Spleen (tissue), 11 donors: ENCODE measurements at regions not wholly inside any gene's neighbourhood (a gene's known extent, or its start where the extent isn't known, plus 50 kb on each side); places are given as distances from the start of the nearest gene placed in this dataset.
"Not testable (repeated sequence)": the region's sequence is repeated elsewhere in the genome, so short reads cannot be mapped to it uniquely, and the experiment has no call there.

Experiments
- DNase-seq: peaks from one replicate; pipeline ENCODE4 v3.0.0-alpha.2; 2020
- H3K27ac ChIP-seq, 8 donors: fragments of 200-600 bp; sonication (generic) in 7 of 8; 1 replicate in 4 of 8; 2 replicates in 4 of 8; pipeline versions ENCODE4 v1.5.0 to v1.8.0; 2016 to 2021; ENCODE audit warnings: inconsistent platforms in 4 of 8, mild to moderate bottlenecking in 4 of 8, moderate library complexity in 1 of 8
- H3K27me3 ChIP-seq, 7 donors: fragments of 200-600 bp; sonication (generic) in 6 of 7; replicated peaks in 1 of 7; 1 replicate in 4 of 7; 2 replicates in 3 of 7; pipeline versions ENCODE4 v1.5.0 to v1.8.0; 2016 to 2021; ENCODE audit warnings: inconsistent platforms in 3 of 7, mild to moderate bottlenecking in 1 of 7
- H3K36me3 ChIP-seq, 6 donors: fragments of 200-600 bp; sonication (generic) in 5 of 6; 1 replicate in 4 of 6; 2 replicates in 2 of 6; pipeline versions ENCODE4 v1.5.0 to v1.8.0; 2016 to 2021; ENCODE audit warnings: inconsistent platforms in 2 of 6
- H3K4me1 ChIP-seq, 6 donors: fragments of 200-600 bp; sonication (generic) in 5 of 6; 1 replicate in 3 of 6; 2 replicates in 3 of 6; pipeline versions ENCODE4 v1.5.0 to v1.8.0; 2016 to 2021; ENCODE audit warnings: inconsistent platforms in 3 of 6
- H3K4me3 ChIP-seq, 8 donors: fragments of 200-600 bp; sonication (generic) in 7 of 8; 1 replicate in 4 of 8; 2 replicates in 4 of 8; pipeline versions ENCODE4 v1.5.0 to v1.8.0; 2016 to 2021; ENCODE audit warnings: inconsistent platforms in 4 of 8, mild to moderate bottlenecking in 4 of 8, moderate library complexity in 2 of 8
- H3K9me3 ChIP-seq, 8 donors: fragments of 200-600 bp; sonication (generic) in 7 of 8; 1 replicate in 4 of 8; 2 replicates in 4 of 8; pipeline versions ENCODE4 v1.5.0 to v1.8.0; 2016 to 2021; ENCODE audit warnings: inconsistent platforms in 4 of 8
- POLR2A ChIP-seq, 3 donors: fragments of 450-650 bp; IDR thresholded peaks; one replicate each; pipeline ENCODE4 v1.5.1; 2017; ENCODE audit warnings: antibody characterized with exemption in 3 of 3, mild to moderate bottlenecking in 1 of 3
- POLR2AphosphoS5 ChIP-seq, 3 donors: sonication (generic); formaldehyde crosslinking; IDR thresholded peaks; one replicate each; pipeline ENCODE4 v1.5.1; 2017; ENCODE audit warnings: antibody characterized with exemption in 3 of 3
- WGBS, 5 donors: extraction: QIAGEN DNeasy Blood & Tissue Kit in 3 of 5; methylation state at CpG; one replicate each; pipeline versions ENCODE4 v1.1.5 to v1.1.7; 2013 to 2018; 5-methylcytosine and 5-hydroxymethylcytosine counted together
- intact Hi-C: fragments of 100-400 bp; cut with DNase I; formaldehyde crosslinking; loops from one replicate; pipeline ENCODE4 v1.15.0; 2023; ENCODE audit warnings: low total_unique reads
- TF ChIP-seq, protein P1 (sequence below), 11 experiments: fragments of 200-600 bp in 7 of 11; fragments of 450-650 bp in 4 of 11; sonication (generic) in 4 of 11; IDR thresholded peaks in 8 of 11; conservative IDR thresholded peaks in 3 of 11; 1 replicate in 7 of 11; 2 replicates in 4 of 11; pipeline versions ENCODE4 v1.4.0 to v1.8.0; 2016 to 2021; ENCODE audit warnings: antibody characterized with exemption in 11 of 11, inconsistent platforms in 4 of 11, mild to moderate bottlenecking in 1 of 11
- donor health status: healthy with polysubstance abuse.
- donor health status: DM: no; HTN: no; CAD: no; lungs with moderate emphysema.
- donor health status: DM: no; HTN: no; CAD: no.
- donor health status: Bipolar disorder and iron deficiency.
- donor health status: healthy.
- donor health status: DM: no; HTN: no; CAD: no.
- donor health status: DM: yes; HTN: yes; CAD: no.

DNA sequence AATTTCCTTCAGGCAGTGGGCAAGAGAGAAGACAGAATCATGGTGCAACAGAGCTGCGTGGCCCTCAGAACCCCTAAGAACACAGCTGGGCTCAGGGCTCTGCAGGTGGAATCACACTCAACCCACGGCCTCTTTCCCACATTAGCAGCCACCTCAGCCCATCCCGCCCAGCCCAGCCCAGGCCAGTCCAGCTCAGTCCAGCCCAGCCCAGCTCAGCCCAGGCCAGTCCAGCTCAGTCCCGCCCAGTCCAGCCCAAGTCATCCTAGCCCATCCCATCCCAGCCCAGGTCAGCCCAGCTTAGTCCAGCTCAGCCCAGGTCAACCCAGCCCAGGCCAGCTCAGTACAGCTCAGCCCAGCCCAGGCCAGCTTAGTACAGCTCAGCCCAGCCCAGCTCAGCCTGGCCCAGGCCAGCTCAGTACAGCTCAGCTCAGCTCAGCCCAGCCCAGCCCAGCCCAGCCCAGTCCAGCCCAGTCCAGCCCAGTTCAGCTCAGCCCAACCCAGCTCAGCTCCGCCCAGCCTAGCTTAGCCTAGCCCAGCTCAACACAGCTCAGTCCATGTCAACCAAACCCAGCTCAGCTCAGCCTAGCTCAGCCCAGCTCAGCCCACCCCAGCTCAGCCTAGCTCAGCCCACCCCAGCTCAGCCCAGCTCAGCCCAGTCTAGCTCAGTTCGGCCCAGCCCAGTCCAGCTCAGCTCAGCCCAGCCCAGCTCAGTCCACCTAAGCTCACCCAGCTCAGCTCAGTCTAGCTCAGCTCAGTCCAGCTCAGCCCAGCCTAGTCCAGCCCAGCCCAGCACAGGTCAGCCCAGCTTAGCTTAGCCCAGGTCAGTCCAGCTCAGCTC is 183.1 kb downstream of the TMEM121 start:
- TF ChIP-seq POLR2AphosphoS5 (IDR thresholded peaks at IDR 0.05) = no peak
- no peak for TF ChIP-seq POLR2A (IDR thresholded peaks at IDR 0.05)
- TF ChIP-seq, protein P1, sequence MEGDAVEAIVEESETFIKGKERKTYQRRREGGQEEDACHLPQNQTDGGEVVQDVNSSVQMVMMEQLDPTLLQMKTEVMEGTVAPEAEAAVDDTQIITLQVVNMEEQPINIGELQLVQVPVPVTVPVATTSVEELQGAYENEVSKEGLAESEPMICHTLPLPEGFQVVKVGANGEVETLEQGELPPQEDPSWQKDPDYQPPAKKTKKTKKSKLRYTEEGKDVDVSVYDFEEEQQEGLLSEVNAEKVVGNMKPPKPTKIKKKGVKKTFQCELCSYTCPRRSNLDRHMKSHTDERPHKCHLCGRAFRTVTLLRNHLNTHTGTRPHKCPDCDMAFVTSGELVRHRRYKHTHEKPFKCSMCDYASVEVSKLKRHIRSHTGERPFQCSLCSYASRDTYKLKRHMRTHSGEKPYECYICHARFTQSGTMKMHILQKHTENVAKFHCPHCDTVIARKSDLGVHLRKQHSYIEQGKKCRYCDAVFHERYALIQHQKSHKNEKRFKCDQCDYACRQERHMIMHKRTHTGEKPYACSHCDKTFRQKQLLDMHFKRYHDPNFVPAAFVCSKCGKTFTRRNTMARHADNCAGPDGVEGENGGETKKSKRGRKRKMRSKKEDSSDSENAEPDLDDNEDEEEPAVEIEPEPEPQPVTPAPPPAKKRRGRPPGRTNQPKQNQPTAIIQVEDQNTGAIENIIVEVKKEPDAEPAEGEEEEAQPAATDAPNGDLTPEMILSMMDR (IDR thresholded peaks at IDR 0.05 in 8 of 11, conservative IDR thresholded peaks at IDR 0.05 in 3 of 11) = no peak
- intact Hi-C loops = no loop called here
- Histone ChIP-seq H3K36me3 (no peaks in the 10 kb centered on the region), H3K9me3 (no peaks in the 10 kb centered on the region), H3K4me1 (peaks cover 0 to 10% (median 0%) of the 10 kb centered on the region in 6 donors), H3K27me3 (no peaks in the 10 kb centered on the region), H3K27ac (peak overlapping the region in 3 of 8 donors; percentile 33 to 90 (median 42)), H3K4me3 (peak overlapping the region in 2 of 8 donors; percentile 15 to 52)
- 71 to 84% (median 78%) methylated on average over 1 to 6 of the region's 6 CpGs for WGBS, 5 donors
- DNase-seq = peak; percentile 76

DNA sequence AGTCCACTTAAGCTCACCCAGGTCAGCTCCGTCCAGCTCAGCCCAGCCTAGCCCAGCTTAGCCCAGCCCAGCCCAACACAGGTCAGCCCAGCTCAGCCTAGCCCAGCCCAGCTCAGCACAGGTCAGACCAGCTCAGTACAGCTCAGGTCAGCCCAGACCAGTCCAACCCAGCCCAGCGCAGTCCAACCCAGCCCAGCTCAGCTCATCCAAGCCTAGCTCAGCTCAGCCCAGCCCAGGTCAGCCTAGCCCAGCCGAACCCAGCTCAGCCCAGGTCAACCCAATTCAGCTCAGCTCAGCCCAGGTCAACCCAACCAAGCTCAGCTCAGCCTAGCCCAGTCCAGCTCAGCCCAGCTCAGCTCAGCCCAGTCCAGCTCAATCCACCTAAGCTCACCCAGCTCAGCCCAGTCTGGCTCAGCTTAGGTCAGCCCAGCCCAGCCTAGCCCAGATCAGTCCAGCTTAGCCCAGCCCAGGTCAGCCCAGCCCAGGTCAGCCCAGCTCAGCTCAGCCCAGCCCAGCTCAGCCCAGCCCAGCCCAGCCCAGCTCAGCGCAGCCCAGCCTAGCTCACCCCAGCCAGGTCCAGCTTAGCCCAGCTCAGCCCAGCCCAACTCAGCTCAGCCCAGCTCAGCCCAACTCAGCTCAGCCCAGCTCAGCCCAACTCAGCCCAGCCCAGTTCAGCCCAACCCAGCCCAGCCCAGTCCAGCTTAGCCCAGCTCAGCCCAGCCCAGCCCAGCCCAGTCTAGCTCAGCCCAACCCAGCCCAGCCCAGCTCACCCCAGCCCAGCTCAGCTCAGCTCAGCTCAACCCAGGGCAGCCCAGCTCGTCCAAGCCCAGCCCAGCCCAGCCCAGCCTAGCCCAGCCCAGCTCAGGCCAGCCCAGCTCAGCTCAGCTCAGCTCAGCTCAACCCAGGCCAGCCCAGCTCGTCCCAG is 184.0 kb downstream of the TMEM121 start:
- TF ChIP-seq POLR2AphosphoS5 (IDR thresholded peaks at IDR 0.05) (no peak), POLR2A (IDR thresholded peaks at IDR 0.05) (no peak)
- Histone ChIP-seq H3K36me3 (no peaks in the 10 kb centered on the region), H3K4me3 (peak overlapping the region in 2 of 8 donors; percentile 15 to 52), H3K4me1 (peaks cover 0 to 10% (median 0%) of the 10 kb centered on the region in 6 donors), H3K9me3 (no peaks in the 10 kb centered on the region), H3K27ac (peak overlapping the region in 3 of 8 donors; percentile 33 to 90 (median 42)), H3K27me3 (no peaks in the 10 kb centered on the region)
- intact Hi-C loops = no loop called here
- DNase-seq = no peak
- WGBS, 5 donors = 78 to 100% (median 80%) methylated on average over 2 to 6 of the region's 6 CpGs

DNA sequence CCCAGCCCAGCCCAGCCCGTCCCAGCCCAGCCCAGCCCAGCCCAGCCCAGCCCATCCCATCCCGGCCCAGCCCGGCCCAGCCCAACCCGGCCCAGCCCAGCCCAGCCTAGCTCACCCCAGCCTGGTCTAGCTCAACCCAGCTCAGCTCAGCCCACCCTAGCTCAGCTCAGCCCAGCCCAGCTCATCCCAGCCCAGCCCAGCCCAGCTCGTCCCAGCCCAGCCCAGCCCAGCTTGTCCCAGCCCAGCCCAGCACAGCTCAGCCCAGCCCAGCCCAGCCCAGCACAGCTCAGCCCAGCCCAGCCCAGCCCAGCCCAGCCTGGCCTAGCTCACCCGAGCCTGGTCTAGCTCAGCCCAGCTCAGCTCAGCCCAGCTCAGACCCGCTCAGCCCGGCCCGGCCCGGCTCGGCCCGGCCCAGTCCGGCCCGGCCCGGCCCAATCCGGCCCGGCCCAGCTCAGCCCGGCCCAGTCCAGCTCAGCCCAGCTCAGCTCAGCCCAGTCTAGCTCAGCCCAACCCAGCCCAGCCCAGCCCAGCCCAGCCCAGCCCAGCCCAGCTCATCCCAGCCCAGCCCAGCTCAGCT is 184.7 kb downstream of the TMEM121 start:
- Histone ChIP-seq H3K4me3 (peak overlapping the region in 1 of 8 donors; percentile 4), H3K9me3 (no peaks in the 10 kb centered on the region), H3K27ac (peak overlapping the region in 1 of 8 donors; percentile 90), H3K4me1 (peaks cover 0 to 5% (median 0%) of the 10 kb centered on the region in 6 donors), H3K27me3 (no peaks in the 10 kb centered on the region), H3K36me3 (no peaks in the 10 kb centered on the region)
- 82 to 100% (median 93%) methylated on average over 2 to 18 of the region's 18 CpGs; no CpG with 5 or more reads in 1 of the 5 donors for WGBS, 5 donors
- no peak for TF ChIP-seq POLR2AphosphoS5 (IDR thresholded peaks at IDR 0.05)
- TF ChIP-seq, protein P1 (IDR thresholded peaks at IDR 0.05 in 8 of 11, conservative IDR thresholded peaks at IDR 0.05 in 3 of 11) = no peak
- no peak for TF ChIP-seq POLR2A (IDR thresholded peaks at IDR 0.05)
- DNase-seq = no peak
- intact Hi-C loops = no loop called here

DNA sequence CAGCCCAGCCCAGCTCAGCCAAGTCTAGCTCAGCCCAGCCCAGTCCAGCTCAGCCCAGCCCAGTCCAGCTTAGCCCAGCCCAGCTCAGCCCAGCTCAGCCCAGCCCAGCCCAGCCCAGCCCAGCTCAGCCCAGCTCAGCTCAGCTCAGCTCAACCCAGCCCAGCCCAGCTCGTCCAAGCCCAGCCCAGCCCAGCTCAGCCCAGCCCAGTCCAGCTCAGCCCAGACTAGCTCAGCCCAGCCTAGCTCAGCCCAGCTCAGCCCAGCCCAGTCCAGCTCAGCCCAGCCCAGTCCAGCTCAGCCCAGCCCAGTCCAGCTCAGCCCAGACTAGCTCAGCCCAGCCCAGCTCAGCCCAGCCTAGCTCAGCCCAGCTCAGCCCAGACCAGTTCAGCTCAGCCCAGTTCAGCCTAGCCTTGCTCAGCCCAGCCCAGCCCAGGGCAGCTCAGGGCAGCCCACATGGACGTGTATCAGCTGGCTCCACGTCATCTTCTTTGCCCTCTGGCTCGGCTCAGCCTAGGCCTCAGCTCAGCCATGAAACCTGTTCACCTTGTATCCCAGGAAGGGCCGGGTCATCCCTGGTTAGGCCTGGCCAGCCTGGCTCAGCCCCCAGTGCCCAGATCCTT is 185.6 kb downstream of the TMEM121 start:
- DNase-seq = no peak
- no peak overlapping the region for H3K4me3 ChIP-seq
- H3K27me3 ChIP-seq = no peaks in the 10 kb centered on the region
- WGBS, 5 donors = 80 to 92% (median 82%) methylated on average over 3 to 5 of the region's 5 CpGs
- no peaks in the 10 kb centered on the region for H3K9me3 ChIP-seq
- TF ChIP-seq POLR2AphosphoS5 (IDR thresholded peaks at IDR 0.05) (no peak), POLR2A (IDR thresholded peaks at IDR 0.05) (no peak)
- TF ChIP-seq, protein P1 (IDR thresholded peaks at IDR 0.05 in 8 of 11, conservative IDR thresholded peaks at IDR 0.05 in 3 of 11) = no peak
- no peaks in the 10 kb centered on the region for H3K36me3 ChIP-seq
- H3K27ac ChIP-seq = no peak overlapping the region
- intact Hi-C loops = no loop called here
- peaks cover 0 to 3% (median 0%) of the 10 kb centered on the region in 6 donors for H3K4me1 ChIP-seq

DNA sequence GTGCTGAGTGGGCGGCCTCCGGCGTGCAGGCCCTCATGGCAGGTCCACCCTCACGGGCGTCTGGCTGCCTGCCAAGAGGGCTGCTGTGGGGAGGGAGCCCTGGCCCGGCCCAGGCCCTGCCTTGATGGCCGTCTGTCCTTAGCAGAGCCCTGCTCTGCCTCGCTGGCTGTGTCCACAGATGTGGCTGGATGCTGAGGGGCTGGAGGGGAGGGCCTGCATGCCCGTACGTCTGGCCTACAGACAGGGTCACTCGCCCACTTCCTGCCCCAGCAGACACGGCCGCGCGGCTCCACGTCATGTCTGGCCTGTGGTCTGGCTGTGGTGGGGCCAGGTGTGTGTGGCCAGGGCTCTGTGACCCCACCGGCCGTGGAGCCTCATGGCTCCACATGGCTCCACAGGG is 186.3 kb downstream of the TMEM121 start:
- H3K36me3 ChIP-seq, DNase-seq, H3K9me3 ChIP-seq, H3K4me1 ChIP-seq, H3K27ac ChIP-seq, H3K27me3 ChIP-seq, intact Hi-C loops, H3K4me3 ChIP-seq: not testable (repeated sequence)
- 55 to 76% (median 67%) methylated on average over 3 to 18 of the region's 18 CpGs for WGBS, 5 donors

DNA sequence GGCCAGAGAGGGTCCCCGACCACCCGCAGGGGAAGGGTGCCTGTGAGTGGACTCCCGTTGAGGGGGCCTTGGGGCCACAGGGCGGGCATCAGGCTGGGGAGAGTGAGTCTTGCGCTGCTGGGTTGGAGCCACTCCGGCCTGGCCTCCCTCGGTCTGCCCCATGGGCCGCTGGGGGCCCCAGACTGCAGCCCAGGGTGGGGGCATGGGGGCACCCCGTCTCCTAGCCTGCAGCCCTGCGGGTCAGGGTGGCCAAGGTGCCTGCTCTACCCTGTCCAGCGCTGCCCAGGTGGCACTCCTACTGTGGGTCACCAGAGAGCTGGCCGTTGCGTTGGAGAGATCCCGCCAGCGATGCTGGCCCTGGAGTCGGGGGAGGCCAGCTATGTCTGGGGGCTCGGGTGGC is 186.8 kb downstream of the TMEM121 start:
- H3K9me3 ChIP-seq, H3K4me1 ChIP-seq, H3K4me3 ChIP-seq, DNase-seq, H3K27ac ChIP-seq, H3K27me3 ChIP-seq, intact Hi-C loops, H3K36me3 ChIP-seq: not testable (repeated sequence)
- 86 to 93% (median 90%) methylated on average over 8 to 17 of the region's 17 CpGs for WGBS, 5 donors
